ENCODE measurements at regions not wholly inside any gene's neighbourhood (a gene's known extent, or its start where the extent isn't known, plus 50 kb on each side); places are given as distances from the start of the nearest gene placed in this dataset.

- no peaks in the 10 kb centered on the region for H3K27me3 ChIP-seq (ENCODE audit: control insufficient read depth, extremely low read depth, insufficient read depth, low read length)
- H3K4me1 ChIP-seq (ENCODE audit: control insufficient read depth, extremely low read depth, insufficient read depth, low read length) = no peaks in the 10 kb centered on the region
- H3K9ac ChIP-seq (ENCODE audit: control insufficient read depth, extremely low read depth, insufficient read depth, low read length) = no peak overlapping the region
- H3K27ac ChIP-seq (ENCODE audit: control insufficient read depth, insufficient read depth, low read length) = no peak overlapping the region
- no peaks in the 10 kb centered on the region for H3K36me3 ChIP-seq (ENCODE audit: control insufficient read depth in 2 of 2, extremely low read depth in 1 of 2, insufficient read depth in 2 of 2, low read length in 2 of 2)
- no peak overlapping the region for H3K4me2 ChIP-seq (ENCODE audit: control insufficient read depth, extremely low read depth, insufficient read depth, low read depth, low read length)
- TF ChIP-seq CTCF (optimal IDR thresholded peaks at IDR 0.05 in 1 of 3, IDR thresholded peaks at IDR 0.05 in 1 of 3, conservative IDR thresholded peaks at IDR 0.05 in 1 of 3; ENCODE audit: extremely low read depth in 1 of 3, insufficient read depth in 2 of 3, low read length in 3 of 3) (no peak), EZH2 (IDR thresholded peaks at IDR 0.05; ENCODE audit: low read length) (no peak)
- no peak overlapping the region for H3K4me3 ChIP-seq (ENCODE audit: control insufficient read depth in 2 of 3, extremely low read depth in 1 of 3, insufficient read depth in 2 of 3, low read depth in 1 of 3, low read length in 3 of 3)
- H3K79me2 ChIP-seq (ENCODE audit: control insufficient read depth, insufficient read depth, low read length) = no peaks in the 10 kb centered on the region
- H4K20me1 ChIP-seq (ENCODE audit: control insufficient read depth, extremely low read depth, insufficient read depth, low read length) = no peaks in the 10 kb centered on the region
- H3K9me3 ChIP-seq (ENCODE audit: control insufficient read depth, low read depth, low read length) = no peaks in the 10 kb centered on the region
- no peak for DNase-seq (ENCODE audit: low read depth, low spot score)
- dilution Hi-C loops (cut with MboI; ENCODE audit: extremely low pct_ligation_motif_present, low sequenced_read_pairs) = no loop called here
- H3K9me1 ChIP-seq (ENCODE audit: control insufficient read depth, extremely low read depth, insufficient read depth, low read length) = no peaks in the 10 kb centered on the region
- H2AFZ ChIP-seq (ENCODE audit: control insufficient read depth, low read length) = no peak overlapping the region
- no peak for FAIRE-seq
Measured at GRCh38 chr6:91386204-91386603, 799.3 kb upstream of the MAP3K7 start.

- no peaks in the 10 kb centered on the region for H3K9me3 ChIP-seq (ENCODE audit: control insufficient read depth, low read depth, low read length)
Measured at GRCh38 chr6:91383207-91383606, 796.3 kb upstream of the MAP3K7 start.

More at GRCh38 chr6:91383207-91383606, 796.3 kb upstream of the MAP3K7 start:
- dilution Hi-C loops (cut with MboI; ENCODE audit: extremely low pct_ligation_motif_present, low sequenced_read_pairs) = no loop called here
- H3K9ac ChIP-seq (ENCODE audit: control insufficient read depth, extremely low read depth, insufficient read depth, low read length) = no peak overlapping the region
- H3K4me1 ChIP-seq (ENCODE audit: control insufficient read depth, extremely low read depth, insufficient read depth, low read length) = no peaks in the 10 kb centered on the region
- no peak overlapping the region for H2AFZ ChIP-seq (ENCODE audit: control insufficient read depth, low read length)
- H3K79me2 ChIP-seq (ENCODE audit: control insufficient read depth, insufficient read depth, low read length) = no peaks in the 10 kb centered on the region
- H3K36me3 ChIP-seq (ENCODE audit: control insufficient read depth in 2 of 2, extremely low read depth in 1 of 2, insufficient read depth in 2 of 2, low read length in 2 of 2) = no peaks in the 10 kb centered on the region
- H3K4me2 ChIP-seq (ENCODE audit: control insufficient read depth, extremely low read depth, insufficient read depth, low read depth, low read length) = no peak overlapping the region
- H3K9me1 ChIP-seq (ENCODE audit: control insufficient read depth, extremely low read depth, insufficient read depth, low read length) = no peaks in the 10 kb centered on the region
- H4K20me1 ChIP-seq (ENCODE audit: control insufficient read depth, extremely low read depth, insufficient read depth, low read length) = no peaks in the 10 kb centered on the region
- no peak overlapping the region for H3K4me3 ChIP-seq (ENCODE audit: control insufficient read depth in 2 of 3, extremely low read depth in 1 of 3, insufficient read depth in 2 of 3, low read depth in 1 of 3, low read length in 3 of 3)
- DNase-seq (ENCODE audit: low read depth, low spot score) (no peak), FAIRE-seq (no peak)
- no peak overlapping the region for H3K27ac ChIP-seq (ENCODE audit: control insufficient read depth, insufficient read depth, low read length)
- TF ChIP-seq EZH2 (IDR thresholded peaks at IDR 0.05; ENCODE audit: low read length) (no peak), CTCF (optimal IDR thresholded peaks at IDR 0.05 in 1 of 3, IDR thresholded peaks at IDR 0.05 in 1 of 3, conservative IDR thresholded peaks at IDR 0.05 in 1 of 3; ENCODE audit: extremely low read depth in 1 of 3, insufficient read depth in 2 of 3, low read length in 3 of 3) (no peak)
- no peaks in the 10 kb centered on the region for H3K27me3 ChIP-seq (ENCODE audit: control insufficient read depth, extremely low read depth, insufficient read depth, low read length)

Data from keratinocyte (primary cell).